Keratinocyte (primary cell): ENCODE measurements at regions not wholly inside any gene's neighbourhood (a gene's known extent, or its start where the extent isn't known, plus 50 kb on each side); places are given as distances from the start of the nearest gene placed in this dataset.

Experiments
- CTCF ChIP-seq, 3 experiments: IDR thresholded peaks in 1 of 3; conservative IDR thresholded peaks in 1 of 3; optimal IDR thresholded peaks in 1 of 3; 2 replicates in 2 of 3; 3 replicates in 1 of 3; pipeline versions ENCODE3 to v1.5.1; 2011; ENCODE audit warnings: low read length in 3 of 3, mild to moderate bottlenecking in 3 of 3, moderate library complexity in 2 of 3, control low read depth in 1 of 3, inconsistent platforms in 1 of 3; ENCODE audit not compliant: insufficient read depth in 2 of 3; ENCODE audit errors: extremely low read depth in 1 of 3
- EZH2 ChIP-seq: IDR thresholded peaks from one replicate; pipeline ENCODE4 v1.6.1; 2012; ENCODE audit warnings: inconsistent platforms, mild to moderate bottlenecking, low read length, moderate library complexity

- no peak for TF ChIP-seq EZH2
- TF ChIP-seq CTCF (optimal IDR thresholded peaks at IDR 0.05 in 1 of 3, IDR thresholded peaks at IDR 0.05 in 1 of 3, conservative IDR thresholded peaks at IDR 0.05 in 1 of 3; ENCODE audit: extremely low read depth in 1 of 3, insufficient read depth in 2 of 3, low read length in 3 of 3) = no peak
Observed at GRCh38 chr18:4557502-4557901, 102.4 kb upstream of the DLGAP1 start.
